HG03442 (cell line): ENCODE measurements at regions not wholly inside any gene's neighbourhood (a gene's known extent, or its start where the extent isn't known, plus 50 kb on each side); places are given as distances from the start of the nearest gene placed in this dataset.

ENCODE experiments used
- ATAC-seq: cut with Tn5 transposase; IDR thresholded peaks from one replicate; pipeline ENCODE4 v1.9.1; 2021; ENCODE audit warnings: mild to moderate bottlenecking, moderate library complexity; ENCODE audit not compliant: unreplicated experiment

- no peak for ATAC-seq
Observed at GRCh38 chr10:131762789-131763696, 137.8 kb upstream of the PPP2R2D start.

- ATAC-seq, result no peak
Observed at GRCh38 chr10:131764929-131765328, 135.9 kb upstream of the PPP2R2D start.

GRCh38 chr10:131766096-131766495, 134.7 kb upstream of the PPP2R2D start:
- no peak for ATAC-seq

- ATAC-seq, result no peak
Observed at GRCh38 chr10:131767716-131768115, 133.1 kb upstream of the PPP2R2D start.

- no peak for ATAC-seq
Observed at GRCh38 chr10:131769571-131770410, 131.0 kb upstream of the PPP2R2D start.

GRCh38 chr10:131770946-131771633, 129.7 kb upstream of the PPP2R2D start:
- ATAC-seq, result no peak

GRCh38 chr10:131771634-131772358, 129.0 kb upstream of the PPP2R2D start:
- ATAC-seq, result no peak

GRCh38 chr10:131772441-131772840, 128.4 kb upstream of the PPP2R2D start:
- ATAC-seq, result no peak

- ATAC-seq, result no peak
Observed at GRCh38 chr10:131773370-131774343, 127.2 kb upstream of the PPP2R2D start.

GRCh38 chr10:131774681-131775085, 126.1 kb upstream of the PPP2R2D start:
- no peak for ATAC-seq

- ATAC-seq, result no peak
Observed at GRCh38 chr10:131775433-131775832, 125.4 kb upstream of the PPP2R2D start.

- ATAC-seq, result no peak
Observed at GRCh38 chr10:131775833-131776232, 125.0 kb upstream of the PPP2R2D start.

- ATAC-seq, result no peak
Observed at GRCh38 chr10:131776496-131776895, 124.3 kb upstream of the PPP2R2D start.

GRCh38 chr10:131777162-131777561, 123.6 kb upstream of the PPP2R2D start:
- ATAC-seq, result no peak

- ATAC-seq, result no peak
Observed at GRCh38 chr10:131777921-131778320, 122.9 kb upstream of the PPP2R2D start.

GRCh38 chr10:131778385-131778784, 122.4 kb upstream of the PPP2R2D start:
- no peak for ATAC-seq

GRCh38 chr10:131778842-131779241, 122.0 kb upstream of the PPP2R2D start:
- ATAC-seq, result no peak

- ATAC-seq, result no peak
Observed at GRCh38 chr10:131779661-131780394, 121.0 kb upstream of the PPP2R2D start.

- no peak for ATAC-seq
Observed at GRCh38 chr10:131781076-131781475, 119.7 kb upstream of the PPP2R2D start.
